HG03469 (cell line): ENCODE measurements at regions not wholly inside any gene's neighbourhood (a gene's known extent, or its start where the extent isn't known, plus 50 kb on each side); places are given as distances from the start of the nearest gene placed in this dataset.

Experiments used
- ATAC-seq: cut with Tn5 transposase; IDR thresholded peaks from one replicate; pipeline ENCODE4 v1.9.1; 2021; ENCODE audit warnings: mild to moderate bottlenecking, moderate library complexity, moderate number of reproducible peaks; ENCODE audit not compliant: unreplicated experiment

DNA sequence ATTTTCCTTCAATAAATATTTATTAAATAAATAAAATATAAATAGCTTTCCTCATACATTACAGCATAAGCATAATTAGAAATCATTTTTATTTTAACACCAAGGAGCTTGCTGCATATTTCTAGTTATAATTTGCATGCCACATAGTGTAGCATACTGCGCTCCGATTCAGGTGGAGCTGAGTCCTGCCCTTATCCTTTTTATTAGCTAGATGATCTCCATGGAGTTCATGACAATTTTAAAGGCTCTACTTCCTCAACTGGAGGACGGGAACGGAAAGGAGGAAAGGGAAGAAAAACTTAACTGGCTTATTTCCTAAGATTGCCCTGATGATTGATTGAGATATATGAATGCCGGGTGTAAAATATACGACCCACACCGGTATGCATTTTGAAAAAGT, 385.2 kb downstream of the PLK2 start:
- ATAC-seq: no peak

DNA sequence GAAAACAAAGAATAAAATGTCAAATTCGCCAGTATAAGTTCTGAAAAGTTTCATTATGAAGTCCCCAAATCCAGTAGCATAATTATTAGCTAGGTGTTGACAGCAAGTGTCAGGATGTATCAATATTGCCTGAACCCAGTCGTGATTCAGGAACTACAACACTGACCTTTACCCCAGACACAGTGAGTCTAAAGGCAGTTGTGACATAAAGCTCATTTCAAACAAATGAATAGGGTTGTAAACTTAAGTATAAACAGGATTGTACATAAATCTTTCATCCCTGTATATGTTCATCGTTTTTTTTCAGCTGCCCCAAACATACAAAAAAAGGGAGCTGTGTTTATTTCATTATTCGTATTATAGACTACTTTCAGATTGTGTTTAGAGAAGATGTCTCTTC, 385.7 kb downstream of the PLK2 start:
- no peak for ATAC-seq

DNA sequence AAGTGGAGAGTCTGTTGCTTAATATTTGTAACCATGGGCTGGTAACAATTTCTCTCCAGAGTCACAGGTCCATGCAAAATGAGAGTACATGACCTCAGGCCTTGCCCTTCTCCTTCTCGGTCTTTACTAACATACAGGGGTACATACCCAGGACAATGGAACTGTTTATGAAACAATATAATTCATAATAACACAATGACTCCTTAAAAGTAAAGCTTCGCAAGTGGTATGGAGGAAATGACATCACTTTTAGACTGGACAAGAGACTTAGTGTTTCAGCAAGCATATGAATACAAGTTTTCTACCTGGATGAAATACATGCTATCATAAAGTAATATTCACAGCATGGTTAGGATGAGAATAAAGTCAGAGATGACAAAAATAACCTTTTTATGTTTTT, 386.6 kb downstream of the PLK2 start:
- ATAC-seq: no peak

DNA sequence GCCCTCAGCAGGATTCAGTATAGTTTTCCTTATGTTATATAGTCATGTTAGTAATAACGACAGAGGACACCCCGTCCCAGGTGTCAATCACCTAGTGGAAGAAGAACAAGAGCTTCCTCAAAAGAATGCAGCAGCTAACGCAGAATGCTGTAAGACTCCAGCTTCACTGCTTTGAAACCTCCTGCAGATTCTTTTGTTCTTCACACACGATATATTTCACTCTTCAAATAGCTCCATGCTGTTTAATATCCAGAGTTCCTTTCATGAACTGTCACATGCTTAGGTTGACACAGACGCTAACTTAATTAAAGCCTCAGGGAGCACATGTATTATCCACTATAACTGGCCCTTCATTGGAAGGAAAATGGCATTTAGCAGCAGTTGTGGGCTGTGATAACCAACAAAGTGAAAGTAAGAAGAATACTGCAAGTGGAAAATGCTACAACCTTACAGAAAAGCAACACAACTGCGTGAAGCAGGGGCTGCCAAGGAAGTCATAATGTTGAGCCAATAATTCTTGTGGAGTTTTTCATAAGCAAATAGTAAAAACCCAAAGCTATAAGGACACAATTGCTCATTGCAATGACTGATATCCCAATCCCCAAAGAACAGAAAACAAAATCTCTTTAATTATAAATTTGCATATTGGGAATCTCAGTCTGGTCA, 387.5 kb downstream of the PLK2 start:
- ATAC-seq: no peak

DNA sequence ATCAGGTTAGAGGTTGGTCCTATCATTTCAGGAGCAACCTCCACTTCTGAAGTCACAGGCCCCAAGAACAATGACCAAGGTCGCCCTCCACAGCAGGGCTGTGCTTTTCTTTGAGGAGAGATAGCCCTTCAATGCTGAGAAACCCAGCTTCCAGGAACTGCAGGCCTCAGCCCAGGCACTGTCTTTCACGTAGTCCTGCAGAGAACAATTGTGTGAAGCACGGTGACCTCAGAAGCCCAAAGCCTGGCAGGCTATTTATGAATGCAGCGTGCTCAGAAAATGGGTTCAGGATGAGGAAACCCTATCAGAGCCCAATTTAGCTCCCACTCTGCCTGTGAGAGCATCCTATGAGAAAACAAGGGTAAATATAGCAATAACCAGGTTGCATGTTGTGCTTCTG, 388.3 kb downstream of the PLK2 start:
- ATAC-seq: no peak

DNA sequence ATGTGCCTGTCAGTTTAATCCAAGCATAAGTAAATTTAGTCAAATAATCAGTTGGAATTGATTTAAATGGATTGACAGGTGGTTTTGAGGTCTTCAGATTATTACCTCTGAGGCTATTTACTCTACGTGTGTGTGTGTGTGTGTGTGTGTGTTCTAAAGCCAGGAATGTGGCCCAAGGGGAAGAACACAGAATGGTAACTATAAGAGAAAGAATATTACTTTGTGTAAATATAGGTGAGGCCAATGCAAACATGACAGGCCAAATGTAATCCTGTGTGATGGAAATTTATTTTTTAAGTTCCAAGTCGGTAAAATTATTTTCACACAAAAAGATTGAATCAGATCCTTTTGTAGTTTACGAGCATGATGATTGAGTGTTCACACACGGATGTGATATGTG, 390.0 kb downstream of the PLK2 start:
- ATAC-seq: no peak

DNA sequence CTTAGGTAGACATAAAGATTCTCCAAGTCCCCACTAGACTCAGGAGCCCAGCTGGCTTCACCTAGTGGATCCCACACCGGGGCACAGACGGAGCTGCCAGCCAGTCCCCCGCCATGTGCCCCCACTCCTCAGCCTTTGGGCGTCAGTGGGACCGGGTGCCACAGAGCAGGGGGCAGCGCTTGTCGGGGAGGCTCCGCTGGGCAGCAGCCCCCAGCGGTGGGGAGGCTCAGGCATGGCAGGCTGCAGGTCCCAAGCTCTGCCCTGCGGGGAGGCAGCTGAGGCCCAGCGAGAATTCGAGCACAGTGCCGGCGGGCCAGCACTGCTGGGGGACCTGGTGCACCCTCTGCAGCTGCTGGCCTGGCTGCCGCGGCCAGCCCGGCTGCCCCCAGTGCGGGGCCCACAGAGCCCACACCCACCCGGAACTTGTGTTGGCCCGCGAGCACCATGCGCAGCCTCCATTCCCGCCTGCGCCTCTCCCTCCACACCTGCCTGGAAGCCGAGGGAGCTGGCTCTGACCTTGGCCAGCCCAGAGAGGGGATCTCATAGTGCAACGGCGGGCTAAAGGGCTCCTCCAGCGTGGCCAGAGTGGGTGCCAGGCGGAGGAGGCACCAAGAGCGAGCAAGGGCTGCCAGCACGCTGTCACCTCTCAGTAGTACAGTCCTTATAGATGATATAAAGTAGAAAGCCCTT, 390.7 kb downstream of the PLK2 start:
- no peak for ATAC-seq

DNA sequence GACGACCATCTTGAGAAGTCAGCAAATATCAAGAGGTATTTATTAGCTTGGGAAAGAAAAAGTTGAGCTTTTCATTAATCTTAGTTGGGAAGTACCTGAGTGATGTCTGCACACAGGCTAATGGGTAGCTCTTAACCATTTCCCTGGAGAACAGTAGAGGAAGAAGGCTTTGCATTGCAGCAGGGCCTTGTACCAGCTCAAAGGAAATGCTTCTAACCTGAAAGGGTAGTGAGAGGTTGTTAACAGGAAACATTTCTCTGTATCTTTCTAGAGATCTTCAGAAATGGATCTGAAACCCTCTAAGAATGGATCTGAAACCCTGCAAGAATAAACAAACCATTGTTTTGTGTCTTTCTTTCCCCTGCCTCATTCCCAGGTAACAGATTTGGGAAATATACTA, 393.3 kb downstream of the PLK2 start:
- no peak for ATAC-seq

DNA sequence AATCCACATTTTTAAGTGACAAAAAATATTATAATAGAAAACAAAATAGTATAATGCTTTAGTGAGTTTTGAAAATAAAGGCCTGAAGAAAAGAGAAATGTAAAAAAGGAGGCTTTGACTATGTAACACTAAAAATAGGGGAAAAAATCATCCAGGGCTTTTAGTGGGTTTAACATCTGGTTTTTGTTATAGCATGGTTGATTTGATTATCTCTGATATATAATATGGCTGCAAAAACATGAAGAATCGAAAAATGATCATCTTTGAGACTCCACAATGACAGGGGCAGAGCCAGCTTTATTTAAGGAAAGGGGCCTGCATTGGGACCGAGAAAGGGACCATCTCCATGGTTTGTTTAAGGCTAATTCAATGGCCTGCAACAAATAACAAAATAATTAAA, 393.8 kb downstream of the PLK2 start:
- ATAC-seq: no peak

DNA sequence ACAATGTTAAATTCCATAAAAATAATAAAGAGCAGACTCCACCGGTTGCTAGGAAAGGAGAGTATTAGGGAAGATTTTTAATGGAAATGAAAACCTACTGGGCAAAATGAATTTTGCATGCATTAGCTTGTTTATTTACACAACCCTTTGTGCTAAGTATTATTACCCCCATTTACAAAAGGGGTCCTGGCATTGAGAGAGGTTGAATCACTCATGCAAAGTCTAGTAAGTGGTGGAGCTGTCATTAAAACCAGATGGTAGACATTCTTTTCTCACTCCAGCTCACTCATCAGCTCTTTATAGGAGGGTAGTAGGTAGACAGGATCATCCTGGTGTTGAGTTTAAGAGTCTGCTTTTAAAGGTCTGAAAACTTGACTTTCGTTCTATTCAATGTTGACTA, 395.1 kb downstream of the PLK2 start:
- no peak for ATAC-seq

DNA sequence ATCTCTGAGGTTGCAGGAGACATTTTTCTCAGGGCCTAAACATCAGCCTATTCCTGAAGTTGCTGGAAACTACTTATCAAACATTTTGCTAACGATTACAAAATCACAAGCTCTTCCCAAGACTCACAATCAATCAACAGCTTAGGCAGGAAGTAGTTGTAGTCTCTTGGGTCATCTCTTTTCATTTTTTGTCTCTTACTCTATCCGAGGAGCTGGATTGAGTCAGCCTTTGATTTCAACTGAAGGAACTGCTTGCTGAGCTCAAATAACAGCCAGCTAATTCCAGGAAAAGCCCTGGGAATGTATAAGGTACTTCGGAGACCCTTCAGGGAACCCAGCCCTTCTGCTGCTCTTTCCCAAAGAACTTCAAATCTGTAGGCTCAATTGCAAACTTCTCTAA, 398.9 kb downstream of the PLK2 start:
- ATAC-seq: no peak

DNA sequence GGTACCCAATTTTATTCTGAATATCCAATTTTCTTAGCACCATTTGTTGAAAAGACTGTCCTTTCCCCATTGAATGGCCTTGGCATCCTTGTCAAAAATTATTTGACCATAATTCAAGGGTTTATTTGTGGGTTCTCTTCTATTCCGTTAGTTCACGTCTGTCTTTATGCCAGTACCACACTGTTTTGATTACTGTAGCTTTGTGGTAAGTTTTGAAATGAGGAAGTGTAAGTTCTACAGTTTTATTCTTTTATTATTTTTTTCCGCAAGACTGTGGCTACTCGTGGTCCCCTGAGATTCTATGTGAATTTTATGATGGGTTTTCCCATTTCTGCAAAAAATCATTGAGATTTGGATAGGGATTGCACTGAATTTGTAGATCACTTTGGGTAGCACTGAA, 402.6 kb downstream of the PLK2 start:
- ATAC-seq: no peak

DNA sequence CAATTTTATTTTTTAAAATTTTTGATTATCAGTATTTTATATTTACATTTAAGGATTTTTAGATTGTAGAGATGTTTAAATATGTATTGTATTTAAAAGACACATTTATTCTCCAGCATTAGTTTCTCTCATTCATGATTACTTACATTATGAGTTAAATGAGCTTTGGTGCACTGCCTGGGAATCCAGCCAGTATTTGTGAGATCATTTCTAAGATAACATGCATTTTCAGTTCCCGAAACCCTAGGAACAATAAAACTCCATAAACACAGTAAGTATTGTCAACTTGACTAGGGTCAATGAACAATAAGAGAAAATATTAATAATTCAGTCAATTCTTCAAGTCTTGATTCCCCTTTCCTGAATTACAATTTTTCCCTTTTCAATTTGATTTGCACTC, 403.3 kb downstream of the PLK2 start:
- ATAC-seq: no peak

DNA sequence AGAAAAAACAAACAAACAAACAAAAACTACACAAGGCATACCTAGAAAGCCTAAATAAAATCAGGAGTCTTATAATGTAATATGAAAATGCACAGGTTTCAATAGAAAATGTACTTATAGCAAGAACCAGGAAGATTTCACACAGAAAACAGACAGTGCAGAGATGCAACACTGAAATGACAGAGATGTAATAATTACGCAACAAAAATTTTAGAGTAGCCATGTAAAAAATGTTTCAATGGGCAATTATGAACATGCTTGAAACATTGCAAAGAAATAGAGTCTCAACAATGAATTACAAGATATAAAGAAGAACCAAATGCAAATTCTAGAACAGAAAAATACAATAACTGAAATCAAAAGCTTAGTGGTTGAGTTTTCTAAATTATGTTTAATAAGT, 405.9 kb downstream of the PLK2 start:
- no peak for ATAC-seq

DNA sequence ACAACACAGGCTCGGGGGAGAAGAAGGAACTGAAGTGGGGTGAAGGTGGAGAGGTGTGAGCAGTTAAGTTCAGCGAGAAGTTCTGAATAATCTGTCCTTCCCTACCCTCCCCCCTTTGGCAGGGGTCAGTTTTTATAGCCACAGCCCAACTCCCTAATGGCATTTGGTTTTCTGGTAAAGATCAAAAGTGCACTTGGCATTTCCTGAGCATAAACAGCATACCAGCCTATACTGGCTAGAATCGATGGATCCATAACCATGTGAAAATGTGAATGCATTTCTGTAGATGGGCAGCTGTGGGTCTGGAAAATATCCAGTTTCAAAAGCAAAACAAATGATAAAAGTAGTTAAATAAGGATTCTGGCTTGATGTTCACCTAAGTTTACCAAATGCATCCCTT, 410.9 kb downstream of the PLK2 start:
- no peak for ATAC-seq

DNA sequence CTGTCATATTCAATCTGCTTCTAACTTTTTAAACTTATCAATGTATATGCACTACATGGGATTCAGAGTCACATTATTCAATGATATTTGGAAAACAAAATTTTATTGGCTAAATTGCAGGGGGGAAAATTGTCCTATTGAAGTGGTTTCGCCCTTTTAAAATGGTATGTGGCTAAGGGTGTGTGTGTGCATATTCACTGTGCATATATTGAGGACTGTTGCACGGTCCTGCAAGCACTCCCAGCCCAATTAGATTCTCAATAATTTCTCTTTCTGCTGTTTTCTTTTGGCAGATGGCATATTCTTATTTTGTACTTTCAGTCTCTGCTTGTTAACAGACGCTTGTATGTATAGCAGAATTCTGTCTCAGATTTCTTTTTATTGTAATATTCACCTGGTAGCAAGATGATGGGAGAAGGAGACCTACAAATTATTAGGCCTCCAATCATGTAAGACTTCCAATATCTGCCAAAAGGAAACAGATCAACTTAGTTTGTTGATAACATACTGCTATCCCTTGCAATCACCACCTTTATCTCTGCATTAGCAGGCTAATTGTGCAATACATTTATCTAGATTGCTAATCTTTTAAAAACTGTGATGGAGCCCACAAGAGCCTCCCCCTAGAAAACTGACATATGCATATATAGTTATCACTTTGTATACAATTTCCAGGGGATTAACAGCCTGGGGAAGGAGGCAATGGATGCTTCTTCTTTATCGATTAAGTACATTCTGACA, 411.5 kb downstream of the PLK2 start:
- ATAC-seq: no peak

DNA sequence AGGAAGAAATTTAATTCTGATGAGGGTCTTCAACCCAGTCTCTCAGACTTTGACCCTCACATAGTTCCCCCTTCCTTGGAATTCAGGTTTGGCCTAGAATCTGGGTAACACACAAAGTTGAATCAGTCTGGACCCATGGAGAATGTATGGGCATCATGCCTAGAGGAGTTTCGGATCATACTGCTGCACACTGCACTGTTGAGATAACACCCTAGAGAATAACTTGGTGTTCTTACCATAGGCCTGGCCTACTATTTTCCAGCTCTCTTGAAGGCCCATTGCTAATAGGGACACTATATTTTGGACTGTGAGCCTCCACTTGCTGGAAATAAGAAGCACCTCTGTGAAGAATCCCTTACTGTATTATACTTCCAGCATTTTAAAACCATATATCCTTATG, 413.5 kb downstream of the PLK2 start:
- no peak for ATAC-seq

DNA sequence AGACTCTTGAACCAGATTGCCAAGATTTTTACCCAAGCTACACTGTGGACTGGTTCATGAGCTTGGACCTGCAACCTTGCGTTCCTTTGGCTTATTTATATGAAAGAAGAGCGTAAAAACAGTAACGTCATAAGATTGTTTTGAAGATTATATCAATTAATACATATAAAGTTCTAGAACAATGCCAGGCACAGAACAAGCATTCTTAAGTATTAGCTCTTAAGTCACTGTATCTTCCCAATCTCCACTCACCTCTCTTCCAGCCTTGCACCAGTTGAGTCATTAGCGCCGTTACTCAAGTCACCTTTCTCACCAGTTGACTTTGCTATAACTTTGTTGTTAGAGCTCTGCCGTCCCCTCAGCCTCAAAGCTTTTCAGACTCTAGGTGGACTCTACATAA, 415.7 kb downstream of the PLK2 start:
- ATAC-seq: no peak

DNA sequence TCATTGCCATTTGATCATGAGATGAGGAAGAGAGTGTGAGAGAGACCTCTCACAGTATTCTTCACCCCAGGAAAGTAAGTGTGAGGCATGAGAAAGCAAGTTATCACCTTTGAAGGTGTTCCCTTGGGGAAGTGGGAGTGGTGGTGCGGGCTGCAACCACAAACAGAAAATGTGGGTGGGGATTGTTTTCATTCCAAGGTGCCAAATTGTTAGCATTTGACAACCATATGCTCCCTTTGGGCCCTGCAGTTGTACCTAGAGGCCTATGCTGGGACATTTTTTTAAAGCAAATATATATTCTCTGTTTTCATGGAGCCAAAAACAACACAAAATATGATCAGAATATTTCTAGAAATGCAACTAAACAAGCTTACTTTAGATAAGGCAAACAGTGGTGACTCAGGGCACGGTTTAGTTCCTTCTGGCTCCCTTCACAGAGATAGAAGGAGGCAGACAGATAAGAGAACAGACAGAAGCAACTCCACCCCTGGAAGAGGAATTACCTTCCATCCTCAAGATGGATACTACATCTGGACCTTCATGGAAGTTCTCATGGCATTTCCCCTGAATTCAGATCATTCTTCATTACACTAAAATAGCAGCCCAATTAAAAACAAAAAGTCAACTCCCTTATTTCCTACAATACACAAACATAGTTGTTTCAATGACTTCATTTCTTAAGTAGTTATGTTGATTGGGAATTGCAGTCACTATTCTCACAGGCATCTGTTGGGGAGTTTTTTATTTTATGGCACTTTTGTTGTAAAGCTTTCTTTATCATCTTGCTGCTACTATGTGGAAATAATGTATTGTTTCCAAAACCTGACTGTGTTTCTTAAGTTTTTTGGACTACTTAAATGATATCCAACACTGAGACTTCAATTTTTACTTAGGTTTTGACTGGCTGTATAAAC, 416.6 kb downstream of the PLK2 start:
- no peak for ATAC-seq

DNA sequence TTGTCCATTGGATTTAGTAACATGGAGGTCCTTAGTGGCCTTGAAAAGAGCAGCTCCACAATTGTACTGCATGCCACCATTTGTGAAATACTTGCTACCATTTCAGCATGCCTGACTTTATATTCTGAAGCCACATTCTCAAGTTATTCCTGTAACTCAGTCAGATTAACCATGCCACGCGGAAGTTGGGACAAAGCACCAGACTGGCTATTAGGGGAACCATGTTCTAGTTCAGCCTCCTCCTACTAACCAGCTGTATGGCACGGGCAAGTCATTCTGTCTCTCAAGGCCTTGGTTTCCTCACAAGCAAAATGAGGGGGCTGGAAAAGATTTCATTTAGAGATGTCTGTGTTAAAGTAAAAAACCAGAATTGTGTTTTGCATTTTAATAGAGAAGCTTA, 418.0 kb downstream of the PLK2 start:
- no peak for ATAC-seq

DNA sequence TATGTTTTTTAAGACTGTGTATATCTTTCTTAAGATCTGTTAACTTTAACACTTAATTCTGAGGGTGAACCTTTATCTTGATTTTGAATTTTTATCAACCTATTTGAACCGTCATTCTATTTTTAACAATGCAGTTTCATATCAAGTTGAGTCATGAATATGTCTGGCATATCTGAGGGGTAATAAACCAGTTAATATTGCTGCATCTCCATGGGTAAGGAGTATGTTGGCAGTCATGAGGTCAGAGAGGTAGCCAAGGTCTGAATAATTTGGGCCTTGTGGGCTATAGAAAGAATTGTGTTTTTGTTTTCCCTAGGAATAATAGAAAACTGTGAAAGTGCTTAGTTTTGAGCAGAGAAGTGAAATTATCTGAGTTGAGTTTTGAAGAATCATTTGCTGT, 419.0 kb downstream of the PLK2 start:
- no peak for ATAC-seq
